ENCODE measurements at regions not wholly inside any gene's neighbourhood (a gene's known extent, or its start where the extent isn't known, plus 50 kb on each side); places are given as distances from the start of the nearest gene placed in this dataset.

DNA sequence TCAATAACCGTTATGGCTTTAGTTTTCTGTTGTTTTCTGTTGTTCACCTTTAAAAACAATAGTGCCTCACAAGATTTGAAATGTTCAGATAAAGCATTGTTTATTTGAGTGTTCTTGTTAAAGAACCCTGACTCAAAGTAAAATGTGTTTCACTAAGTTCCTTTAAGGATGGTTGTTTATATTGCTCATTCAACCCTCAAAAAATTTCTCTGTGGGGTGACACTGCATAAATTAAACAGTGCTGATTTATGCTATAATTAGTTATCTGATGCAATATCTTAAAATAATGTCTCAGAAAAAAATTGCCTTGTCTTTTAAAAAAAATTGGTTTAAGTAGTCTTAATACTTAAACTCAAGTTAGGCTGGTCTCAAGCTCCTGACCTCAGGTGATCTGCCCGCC, 775.1 kb downstream of the FLRT2 start:
- intact Hi-C loops (cut with micrococcal nuclease; ENCODE audit: unreplicated experiment), result no loop called here
- no peak for DNase-seq (ENCODE audit: low spot score)
- no peak for TF ChIP-seq EZH2 (IDR thresholded peaks at IDR 0.05; ENCODE audit: borderline replicate concordance, low read depth, low read length, poor library complexity, severe bottlenecking)
- TF ChIP-seq, protein P1, sequence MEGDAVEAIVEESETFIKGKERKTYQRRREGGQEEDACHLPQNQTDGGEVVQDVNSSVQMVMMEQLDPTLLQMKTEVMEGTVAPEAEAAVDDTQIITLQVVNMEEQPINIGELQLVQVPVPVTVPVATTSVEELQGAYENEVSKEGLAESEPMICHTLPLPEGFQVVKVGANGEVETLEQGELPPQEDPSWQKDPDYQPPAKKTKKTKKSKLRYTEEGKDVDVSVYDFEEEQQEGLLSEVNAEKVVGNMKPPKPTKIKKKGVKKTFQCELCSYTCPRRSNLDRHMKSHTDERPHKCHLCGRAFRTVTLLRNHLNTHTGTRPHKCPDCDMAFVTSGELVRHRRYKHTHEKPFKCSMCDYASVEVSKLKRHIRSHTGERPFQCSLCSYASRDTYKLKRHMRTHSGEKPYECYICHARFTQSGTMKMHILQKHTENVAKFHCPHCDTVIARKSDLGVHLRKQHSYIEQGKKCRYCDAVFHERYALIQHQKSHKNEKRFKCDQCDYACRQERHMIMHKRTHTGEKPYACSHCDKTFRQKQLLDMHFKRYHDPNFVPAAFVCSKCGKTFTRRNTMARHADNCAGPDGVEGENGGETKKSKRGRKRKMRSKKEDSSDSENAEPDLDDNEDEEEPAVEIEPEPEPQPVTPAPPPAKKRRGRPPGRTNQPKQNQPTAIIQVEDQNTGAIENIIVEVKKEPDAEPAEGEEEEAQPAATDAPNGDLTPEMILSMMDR (conservative IDR thresholded peaks at IDR 0.05; ENCODE audit: low read depth, low read length), result no peak
- no peak overlapping the region for H3K4me3 ChIP-seq (ENCODE audit: low read depth, low read length, poor library complexity, severe bottlenecking)
- H3K27me3 ChIP-seq (replicated peaks; ENCODE audit: insufficient read depth, low read depth, low read length, poor library complexity), result no peaks in the 10 kb centered on the region
- peak overlapping the region; percentile 0 for H3K27ac ChIP-seq (ENCODE audit: low read depth, low read length, poor library complexity, severe bottlenecking)
- H3K9me3 ChIP-seq (ENCODE audit: low read depth, low read length, poor library complexity, severe bottlenecking), result no peaks in the 10 kb centered on the region
- BruUV-seq (replicated peaks), result no TSS peak
- H3K36me3 ChIP-seq (ENCODE audit: insufficient read depth, low read length, poor library complexity, severe bottlenecking), result no peaks in the 10 kb centered on the region
- peaks cover 9% of the 10 kb centered on the region for H3K4me1 ChIP-seq (ENCODE audit: insufficient read depth, low read length, poor library complexity, severe bottlenecking)
- ChIA-PET CTCF (no interaction called here), POLR2A (ENCODE audit: low non-redundant PET) (interaction anchor here (0.7 kb wide), 2 partner anchors 38 to 246 kb away, joined by 3 read pairs; no protein-coding TSS in a partner anchor)

DNA sequence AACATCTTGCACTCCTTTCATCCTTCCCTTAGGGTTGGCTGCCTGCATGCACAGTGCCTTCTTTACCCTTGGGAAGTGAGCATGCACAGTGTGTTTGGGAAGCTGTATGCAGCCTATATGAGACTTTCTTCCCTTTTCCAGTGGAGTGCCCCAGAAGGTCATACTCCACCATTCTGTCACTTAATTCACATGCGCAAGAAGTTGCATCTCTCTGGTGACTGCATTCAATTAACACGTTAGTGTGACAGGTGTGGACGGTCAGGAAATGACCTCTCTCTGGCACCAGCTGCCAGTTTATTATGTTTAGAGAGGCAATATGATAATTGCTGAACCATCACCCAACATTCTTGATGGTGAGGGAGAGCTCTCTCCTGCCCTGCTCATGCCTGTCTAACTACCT, 770.0 kb downstream of the FLRT2 start:
- no TSS peak for BruUV-seq (replicated peaks)
- Histone ChIP-seq H3K36me3 (ENCODE audit: insufficient read depth, low read length, poor library complexity, severe bottlenecking) (no peaks in the 10 kb centered on the region), H3K9me3 (ENCODE audit: low read depth, low read length, poor library complexity, severe bottlenecking) (peaks cover 6% of the 10 kb centered on the region), H3K4me1 (ENCODE audit: insufficient read depth, low read length, poor library complexity, severe bottlenecking) (peaks cover 8% of the 10 kb centered on the region), H3K27ac (ENCODE audit: low read depth, low read length, poor library complexity, severe bottlenecking) (no peak overlapping the region), H3K27me3 (replicated peaks; ENCODE audit: insufficient read depth, low read depth, low read length, poor library complexity) (no peaks in the 10 kb centered on the region), H3K4me3 (ENCODE audit: low read depth, low read length, poor library complexity, severe bottlenecking) (no peak overlapping the region)
- CTCF ChIA-PET, result no interaction called here
- no peak for DNase-seq (ENCODE audit: low spot score)
- TF ChIP-seq, protein P1 (conservative IDR thresholded peaks at IDR 0.05; ENCODE audit: low read depth, low read length), result no peak
- no peak for TF ChIP-seq EZH2 (IDR thresholded peaks at IDR 0.05; ENCODE audit: borderline replicate concordance, low read depth, low read length, poor library complexity, severe bottlenecking)
- intact Hi-C loops (cut with micrococcal nuclease; ENCODE audit: unreplicated experiment), result no loop called here
- POLR2A ChIA-PET (ENCODE audit: low non-redundant PET), result no interaction called here

DNA sequence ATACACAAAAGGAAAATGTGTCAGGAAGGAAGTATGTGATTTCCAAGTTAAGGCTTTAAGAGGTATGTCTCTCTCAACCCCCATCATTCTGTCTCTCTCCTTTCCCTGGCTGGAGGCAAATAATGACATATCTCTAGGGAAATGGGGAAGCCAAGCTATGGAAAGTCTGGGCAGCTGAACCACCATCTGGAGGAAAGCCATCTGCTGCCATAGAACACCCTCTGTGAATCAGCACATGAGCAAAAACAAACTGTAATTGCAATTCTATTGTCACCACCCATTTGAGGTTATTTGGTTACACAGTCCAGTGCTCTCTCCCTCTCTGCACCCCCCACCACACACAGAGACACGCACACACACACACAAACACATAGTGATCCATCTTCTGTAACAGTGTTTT, 766.2 kb downstream of the FLRT2 start:
- DNase-seq (ENCODE audit: low spot score), result peak; percentile 90
- no TSS peak for BruUV-seq (replicated peaks)
- H3K27me3 ChIP-seq (replicated peaks; ENCODE audit: insufficient read depth, low read depth, low read length, poor library complexity), result no peaks in the 10 kb centered on the region
- intact Hi-C loops (cut with micrococcal nuclease; ENCODE audit: unreplicated experiment), result no loop called here
- H3K4me3 ChIP-seq (ENCODE audit: low read depth, low read length, poor library complexity, severe bottlenecking), result no peak overlapping the region
- H3K27ac ChIP-seq (ENCODE audit: low read depth, low read length, poor library complexity, severe bottlenecking), result no peak overlapping the region
- peaks cover 4% of the 10 kb centered on the region for H3K4me1 ChIP-seq (ENCODE audit: insufficient read depth, low read length, poor library complexity, severe bottlenecking)
- peaks cover 6% of the 10 kb centered on the region for H3K9me3 ChIP-seq (ENCODE audit: low read depth, low read length, poor library complexity, severe bottlenecking)
- POLR2A ChIA-PET (ENCODE audit: low non-redundant PET), result no interaction called here
- CTCF ChIA-PET, result no interaction called here
- no peaks in the 10 kb centered on the region for H3K36me3 ChIP-seq (ENCODE audit: insufficient read depth, low read length, poor library complexity, severe bottlenecking)
- TF ChIP-seq EZH2 (IDR thresholded peaks at IDR 0.05; ENCODE audit: borderline replicate concordance, low read depth, low read length, poor library complexity, severe bottlenecking), result no peak
- TF ChIP-seq, protein P1 (conservative IDR thresholded peaks at IDR 0.05; ENCODE audit: low read depth, low read length), result no peak
